ENCODE measurements at regions not wholly inside any gene's neighbourhood (a gene's known extent, or its start where the extent isn't known, plus 50 kb on each side); places are given as distances from the start of the nearest gene placed in this dataset.
"Not testable (repeated sequence)": the region's sequence is repeated elsewhere in the genome, so short reads cannot be mapped to it uniquely, and the experiment has no call there.

- peaks cover 17% of the 10 kb centered on the region for H3K27me3 ChIP-seq (replicated peaks; ENCODE audit: insufficient read depth, low read depth, low read length, poor library complexity)
- no peak for TF ChIP-seq EZH2 (IDR thresholded peaks at IDR 0.05; ENCODE audit: borderline replicate concordance, low read depth, low read length, poor library complexity, severe bottlenecking)
- TF ChIP-seq, protein P1, sequence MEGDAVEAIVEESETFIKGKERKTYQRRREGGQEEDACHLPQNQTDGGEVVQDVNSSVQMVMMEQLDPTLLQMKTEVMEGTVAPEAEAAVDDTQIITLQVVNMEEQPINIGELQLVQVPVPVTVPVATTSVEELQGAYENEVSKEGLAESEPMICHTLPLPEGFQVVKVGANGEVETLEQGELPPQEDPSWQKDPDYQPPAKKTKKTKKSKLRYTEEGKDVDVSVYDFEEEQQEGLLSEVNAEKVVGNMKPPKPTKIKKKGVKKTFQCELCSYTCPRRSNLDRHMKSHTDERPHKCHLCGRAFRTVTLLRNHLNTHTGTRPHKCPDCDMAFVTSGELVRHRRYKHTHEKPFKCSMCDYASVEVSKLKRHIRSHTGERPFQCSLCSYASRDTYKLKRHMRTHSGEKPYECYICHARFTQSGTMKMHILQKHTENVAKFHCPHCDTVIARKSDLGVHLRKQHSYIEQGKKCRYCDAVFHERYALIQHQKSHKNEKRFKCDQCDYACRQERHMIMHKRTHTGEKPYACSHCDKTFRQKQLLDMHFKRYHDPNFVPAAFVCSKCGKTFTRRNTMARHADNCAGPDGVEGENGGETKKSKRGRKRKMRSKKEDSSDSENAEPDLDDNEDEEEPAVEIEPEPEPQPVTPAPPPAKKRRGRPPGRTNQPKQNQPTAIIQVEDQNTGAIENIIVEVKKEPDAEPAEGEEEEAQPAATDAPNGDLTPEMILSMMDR (conservative IDR thresholded peaks at IDR 0.05; ENCODE audit: low read depth, low read length), result no peak
- BruUV-seq (replicated peaks), result no TSS peak
- intact Hi-C loops (cut with micrococcal nuclease; ENCODE audit: unreplicated experiment), result no loop called here
- H3K27ac ChIP-seq (ENCODE audit: low read depth, low read length, poor library complexity, severe bottlenecking), result no peak overlapping the region
- H3K36me3 ChIP-seq (ENCODE audit: insufficient read depth, low read length, poor library complexity, severe bottlenecking), result no peaks in the 10 kb centered on the region
- DNase-seq (ENCODE audit: low spot score), result no peak
- no peaks in the 10 kb centered on the region for H3K9me3 ChIP-seq (ENCODE audit: low read depth, low read length, poor library complexity, severe bottlenecking)
- ChIA-PET CTCF (no interaction called here), POLR2A (ENCODE audit: low non-redundant PET) (no interaction called here)
- H3K4me3 ChIP-seq (ENCODE audit: low read depth, low read length, poor library complexity, severe bottlenecking), result no peak overlapping the region
- H3K4me1 ChIP-seq (ENCODE audit: insufficient read depth, low read length, poor library complexity, severe bottlenecking), result no peaks in the 10 kb centered on the region
Measured at GRCh38 chr15:38638126-38638525, 73.5 kb upstream of the RASGRP1 start.

GRCh38 chr15:38638811-38639210, 74.2 kb upstream of the RASGRP1 start:
- POLR2A ChIA-PET (ENCODE audit: low non-redundant PET), result no interaction called here
- intact Hi-C loops (cut with micrococcal nuclease; ENCODE audit: unreplicated experiment), result no loop called here
- CTCF ChIA-PET, result no interaction called here
- no peaks in the 10 kb centered on the region for H3K9me3 ChIP-seq (ENCODE audit: low read depth, low read length, poor library complexity, severe bottlenecking)
- no peak for TF ChIP-seq EZH2 (IDR thresholded peaks at IDR 0.05; ENCODE audit: borderline replicate concordance, low read depth, low read length, poor library complexity, severe bottlenecking)
- TF ChIP-seq, protein P1 (conservative IDR thresholded peaks at IDR 0.05; ENCODE audit: low read depth, low read length), result no peak
- no peak overlapping the region for H3K27ac ChIP-seq (ENCODE audit: low read depth, low read length, poor library complexity, severe bottlenecking)
- H3K27me3 ChIP-seq (replicated peaks; ENCODE audit: insufficient read depth, low read depth, low read length, poor library complexity), result peaks cover 10% of the 10 kb centered on the region
- no peaks in the 10 kb centered on the region for H3K36me3 ChIP-seq (ENCODE audit: insufficient read depth, low read length, poor library complexity, severe bottlenecking)
- H3K4me3 ChIP-seq (ENCODE audit: low read depth, low read length, poor library complexity, severe bottlenecking), result no peak overlapping the region
- no TSS peak for BruUV-seq (replicated peaks)
- H3K4me1 ChIP-seq (ENCODE audit: insufficient read depth, low read length, poor library complexity, severe bottlenecking), result no peaks in the 10 kb centered on the region
- no peak for DNase-seq (ENCODE audit: low spot score)

DNA sequence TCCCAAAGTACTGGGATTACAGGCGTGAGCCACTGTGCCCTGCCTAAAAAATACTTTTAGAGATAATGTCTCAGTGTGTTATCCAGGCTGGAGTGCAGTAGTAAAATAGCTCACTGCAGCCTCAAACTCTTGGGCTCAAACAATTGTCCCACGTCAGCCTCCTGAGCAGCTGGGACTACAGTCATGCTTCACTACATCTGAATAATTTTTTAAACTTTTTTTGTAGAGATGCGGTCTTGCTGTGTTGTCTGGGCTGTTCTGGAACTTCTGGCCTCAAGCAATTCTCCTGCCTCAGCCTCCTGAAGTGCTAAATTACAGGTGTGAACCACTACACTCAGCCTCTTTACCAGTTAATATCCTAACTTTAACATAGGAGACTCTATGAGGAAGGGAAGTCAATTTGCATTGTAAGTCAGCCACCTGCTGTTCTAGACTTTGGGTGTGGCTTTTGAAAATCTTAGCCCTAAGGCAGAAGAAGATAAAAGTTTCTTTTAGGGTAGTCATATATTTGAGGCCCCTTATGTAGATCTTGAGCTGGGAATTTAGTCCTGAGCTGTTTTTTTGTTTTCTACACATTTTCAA, 78.2 kb upstream of the RASGRP1 start:
- no peak for DNase-seq (ENCODE audit: low spot score)
- TF ChIP-seq, protein P1 (conservative IDR thresholded peaks at IDR 0.05; ENCODE audit: low read depth, low read length), result no peak
- no peak for TF ChIP-seq EZH2 (IDR thresholded peaks at IDR 0.05; ENCODE audit: borderline replicate concordance, low read depth, low read length, poor library complexity, severe bottlenecking)
- Histone ChIP-seq H3K4me3 (ENCODE audit: low read depth, low read length, poor library complexity, severe bottlenecking) (no peak overlapping the region), H3K36me3 (ENCODE audit: insufficient read depth, low read length, poor library complexity, severe bottlenecking) (no peaks in the 10 kb centered on the region), H3K9me3 (ENCODE audit: low read depth, low read length, poor library complexity, severe bottlenecking) (no peaks in the 10 kb centered on the region), H3K27me3 (replicated peaks; ENCODE audit: insufficient read depth, low read depth, low read length, poor library complexity) (no peaks in the 10 kb centered on the region), H3K4me1 (ENCODE audit: insufficient read depth, low read length, poor library complexity, severe bottlenecking) (no peaks in the 10 kb centered on the region), H3K27ac (ENCODE audit: low read depth, low read length, poor library complexity, severe bottlenecking) (no peak overlapping the region)
- ChIA-PET CTCF (no interaction called here), POLR2A (ENCODE audit: low non-redundant PET) (no interaction called here)
- intact Hi-C loops (cut with micrococcal nuclease; ENCODE audit: unreplicated experiment), result no loop called here
- BruUV-seq (replicated peaks), result no TSS peak

DNA sequence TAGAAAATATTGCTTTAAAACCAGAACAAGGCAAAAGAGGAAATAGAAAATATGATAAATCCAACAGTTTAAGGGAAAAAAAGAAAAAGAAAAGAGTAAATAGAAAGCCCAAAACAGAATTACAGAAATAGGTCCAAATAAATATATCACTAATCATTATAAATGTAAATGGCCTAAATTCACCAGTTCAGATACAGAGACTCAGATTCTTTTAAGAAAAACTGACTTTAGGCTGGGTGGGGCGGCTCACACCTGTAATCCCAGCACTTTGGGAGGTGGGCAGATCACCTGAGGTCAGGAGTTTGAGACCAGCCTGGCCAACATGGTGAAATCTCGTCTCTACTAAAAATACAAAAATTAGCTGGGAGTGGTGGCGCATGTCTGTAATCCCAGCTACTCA, 79.7 kb upstream of the RASGRP1 start:
- BruUV-seq (replicated peaks); intact Hi-C loops (cut with micrococcal nuclease; ENCODE audit: unreplicated experiment); H3K4me3 ChIP-seq (ENCODE audit: low read depth, low read length, poor library complexity, severe bottlenecking); H3K4me1 ChIP-seq (ENCODE audit: insufficient read depth, low read length, poor library complexity, severe bottlenecking); CTCF ChIA-PET; H3K27ac ChIP-seq (ENCODE audit: low read depth, low read length, poor library complexity, severe bottlenecking); DNase-seq (ENCODE audit: low spot score); H3K36me3 ChIP-seq (ENCODE audit: insufficient read depth, low read length, poor library complexity, severe bottlenecking); POLR2A ChIA-PET (ENCODE audit: low non-redundant PET); H3K9me3 ChIP-seq (ENCODE audit: low read depth, low read length, poor library complexity, severe bottlenecking): not testable (repeated sequence)
- H3K27me3 ChIP-seq (replicated peaks; ENCODE audit: insufficient read depth, low read depth, low read length, poor library complexity), result peaks cover 13% of the 10 kb centered on the region
